ENCODE measurements at regions not wholly inside any gene's neighbourhood (a gene's known extent, or its start where the extent isn't known, plus 50 kb on each side); places are given as distances from the start of the nearest gene placed in this dataset.

- Mint-ChIP-seq H3K4me1 (peaks cover 32% of the 10 kb centered on the region), H3K27me3 (ENCODE audit: low read depth) (peaks cover 8% of the 10 kb centered on the region), H3K27ac (no peak overlapping the region), H3K4me3 (no peak overlapping the region), H3K36me3 (ENCODE audit: low read depth) (no peaks in the 10 kb centered on the region), H3K9me3 (peaks cover 1% of the 10 kb centered on the region)
- TF ChIP-seq CTCF (IDR thresholded peaks at IDR 0.05; ENCODE audit: unreplicated experiment in 3 of 3) = no peak
Measured at GRCh38 chr14:75363570-75364227, 64.1 kb upstream of the JDP2 start.

- no peaks in the 10 kb centered on the region for H3K36me3 Mint-ChIP-seq (ENCODE audit: low read depth)
- no peak for TF ChIP-seq CTCF (IDR thresholded peaks at IDR 0.05; ENCODE audit: unreplicated experiment in 3 of 3)
- no peak overlapping the region for H3K4me3 Mint-ChIP-seq
- peaks cover 2% of the 10 kb centered on the region for H3K9me3 Mint-ChIP-seq
- H3K4me1 Mint-ChIP-seq = peaks cover 38% of the 10 kb centered on the region
- H3K27ac Mint-ChIP-seq = no peak overlapping the region
- H3K27me3 Mint-ChIP-seq (ENCODE audit: low read depth) = peaks cover 8% of the 10 kb centered on the region
Measured at GRCh38 chr14:75365116-75365515, 62.7 kb upstream of the JDP2 start.

- no peaks in the 10 kb centered on the region for H3K36me3 Mint-ChIP-seq (ENCODE audit: low read depth)
- H3K4me3 Mint-ChIP-seq = no peak overlapping the region
- H3K9me3 Mint-ChIP-seq = peaks cover 7% of the 10 kb centered on the region
- peaks cover 8% of the 10 kb centered on the region for H3K27me3 Mint-ChIP-seq (ENCODE audit: low read depth)
- no peak overlapping the region for H3K27ac Mint-ChIP-seq
- H3K4me1 Mint-ChIP-seq = peaks cover 44% of the 10 kb centered on the region
- TF ChIP-seq CTCF (IDR thresholded peaks at IDR 0.05; ENCODE audit: unreplicated experiment in 3 of 3) = no peak
Measured at GRCh38 chr14:75366963-75367362, 60.9 kb upstream of the JDP2 start.

GRCh38 chr14:75368333-75368732 lies 59.5 kb upstream of the JDP2 start:
- Mint-ChIP-seq H3K4me3 (no peak overlapping the region), H3K27ac (no peak overlapping the region), H3K9me3 (peaks cover 7% of the 10 kb centered on the region), H3K36me3 (ENCODE audit: low read depth) (no peaks in the 10 kb centered on the region), H3K27me3 (ENCODE audit: low read depth) (peaks cover 8% of the 10 kb centered on the region), H3K4me1 (peaks cover 52% of the 10 kb centered on the region)
- TF ChIP-seq CTCF (IDR thresholded peaks at IDR 0.05; ENCODE audit: unreplicated experiment in 3 of 3) = no peak

- no peaks in the 10 kb centered on the region for H3K36me3 Mint-ChIP-seq (ENCODE audit: low read depth)
- no peak overlapping the region for H3K27ac Mint-ChIP-seq
- no peak overlapping the region for H3K4me3 Mint-ChIP-seq
- H3K4me1 Mint-ChIP-seq = peaks cover 47% of the 10 kb centered on the region
- peaks cover 3% of the 10 kb centered on the region for H3K27me3 Mint-ChIP-seq (ENCODE audit: low read depth)
- no peak for TF ChIP-seq CTCF (IDR thresholded peaks at IDR 0.05; ENCODE audit: unreplicated experiment in 3 of 3)
- H3K9me3 Mint-ChIP-seq = peaks cover 7% of the 10 kb centered on the region
Measured at GRCh38 chr14:75369506-75369905, 58.3 kb upstream of the JDP2 start.

Data from nephron (organoid).